SH-SY5Y (cell line): ENCODE measurements at regions not wholly inside any gene's neighbourhood (a gene's known extent, or its start where the extent isn't known, plus 50 kb on each side); places are given as distances from the start of the nearest gene placed in this dataset.

Experiments used
- GATA2 ChIP-seq: IDR thresholded peaks from 2 replicates; pipeline ENCODE4 v1.6.1; 2011; ENCODE audit warnings: mild to moderate bottlenecking, low read depth, low read length
- GATA3 ChIP-seq: IDR thresholded peaks from 2 replicates; pipeline ENCODE4 v1.6.1; 2011; ENCODE audit warnings: low read depth, mild to moderate bottlenecking, low read length, moderate library complexity

GRCh38 chr3:159765860-159766294 is 222.8 kb upstream of the IL12A start:
- TF ChIP-seq GATA2 (no peak; the same call in 1 of the 2 replicates), GATA3 (no peak)
